IPS-20b (cell line): ENCODE measurements at regions not wholly inside any gene's neighbourhood (a gene's known extent, or its start where the extent isn't known, plus 50 kb on each side); places are given as distances from the start of the nearest gene placed in this dataset.

Experiments used
- H3K27ac ChIP-seq: one replicate; pipeline ENCODE4 v1.5.1; 2013; ENCODE audit warnings: low read length
- H3K27me3 ChIP-seq: 2 replicates; pipeline ENCODE4 v1.6.1; 2013; ENCODE audit warnings: mild to moderate bottlenecking, low read length, inconsistent platforms; ENCODE audit not compliant: insufficient read depth
- H3K36me3 ChIP-seq: 2 replicates; pipeline ENCODE4 v1.6.1; 2013; ENCODE audit warnings: low read depth, mild to moderate bottlenecking, inconsistent platforms, low read length, moderate library complexity; ENCODE audit not compliant: insufficient read depth
- H3K4me1 ChIP-seq: 2 replicates; pipeline ENCODE4 v1.6.1; 2013; ENCODE audit warnings: mild to moderate bottlenecking, control low read depth, inconsistent platforms, low read length, moderate library complexity; ENCODE audit not compliant: insufficient read depth
- H3K4me3 ChIP-seq: 2 replicates; pipeline ENCODE4 v1.5.1; 2013; ENCODE audit warnings: mild to moderate bottlenecking, low read length, inconsistent platforms
- H3K9ac ChIP-seq: 2 replicates; pipeline ENCODE4 v1.6.1; 2013; ENCODE audit warnings: low read depth, mild to moderate bottlenecking, inconsistent platforms, low read length, moderate library complexity
- H3K9me3 ChIP-seq: 2 replicates; pipeline ENCODE4 v1.6.1; 2013; ENCODE audit warnings: mild to moderate bottlenecking, low read depth, low read length, inconsistent platforms; ENCODE audit not compliant: insufficient read depth

DNA sequence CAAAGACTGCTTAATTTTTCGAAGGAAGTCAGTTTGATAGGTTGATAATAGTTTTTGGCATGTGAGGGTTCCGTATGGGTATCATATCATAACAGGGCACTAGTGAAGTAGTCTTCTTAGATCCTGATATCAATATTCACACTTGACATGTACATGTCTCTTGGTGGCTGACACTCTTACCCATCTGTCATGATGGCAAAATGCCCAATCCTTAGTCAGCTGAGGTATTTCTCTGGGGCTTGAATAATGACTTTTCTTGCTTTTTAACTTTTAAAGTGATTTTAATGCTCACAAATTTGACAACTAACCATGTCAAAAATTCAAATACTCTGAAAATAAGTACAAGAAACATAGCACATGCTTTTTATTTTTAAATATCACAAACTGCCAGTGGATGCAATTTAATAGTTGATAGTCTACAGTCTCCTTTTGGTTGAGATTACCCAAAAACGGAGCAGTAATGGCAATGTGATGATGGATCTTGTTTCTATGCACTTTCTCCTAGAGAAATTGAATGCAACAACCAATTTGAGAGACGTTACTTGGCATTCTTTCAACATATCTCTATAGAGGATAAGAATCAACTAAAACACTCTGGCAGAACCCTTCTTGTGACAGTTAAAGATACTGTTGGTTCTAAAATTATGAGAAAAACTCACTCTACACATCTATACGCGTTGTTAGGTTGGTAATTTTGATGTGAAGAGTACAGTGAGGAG, 552.9 kb upstream of the PABPC4L start:
- no peaks in the 10 kb centered on the region for H3K36me3 ChIP-seq
- H3K27ac ChIP-seq, result no peak overlapping the region
- H3K4me1 ChIP-seq, result no peaks in the 10 kb centered on the region
- no peaks in the 10 kb centered on the region for H3K27me3 ChIP-seq
- H3K9ac ChIP-seq, result no peak overlapping the region
- no peak overlapping the region for H3K4me3 ChIP-seq
- H3K9me3 ChIP-seq, result no peaks in the 10 kb centered on the region

DNA sequence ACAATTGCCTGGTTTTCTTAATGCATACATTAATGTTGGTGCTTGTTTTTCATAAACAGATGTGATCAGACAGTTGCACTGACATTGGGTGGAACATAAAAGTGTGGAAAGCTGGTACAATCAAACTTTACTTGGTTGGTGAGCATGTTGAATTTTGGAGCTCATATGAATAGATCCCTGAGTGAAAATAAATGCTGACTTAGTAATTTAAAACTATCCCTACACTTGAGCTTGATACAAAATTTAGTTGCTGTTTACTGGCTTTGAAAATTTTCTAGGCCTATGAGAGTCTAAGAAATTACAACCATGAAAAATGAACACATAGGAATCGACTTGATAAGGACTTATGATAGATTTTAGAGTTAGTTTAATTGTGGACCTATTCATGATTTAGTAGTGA, 551.8 kb upstream of the PABPC4L start:
- H3K9me3 ChIP-seq, result no peaks in the 10 kb centered on the region
- no peaks in the 10 kb centered on the region for H3K27me3 ChIP-seq
- H3K9ac ChIP-seq, result no peak overlapping the region
- H3K4me1 ChIP-seq, result no peaks in the 10 kb centered on the region
- H3K4me3 ChIP-seq, result no peak overlapping the region
- H3K27ac ChIP-seq, result no peak overlapping the region
- no peaks in the 10 kb centered on the region for H3K36me3 ChIP-seq

DNA sequence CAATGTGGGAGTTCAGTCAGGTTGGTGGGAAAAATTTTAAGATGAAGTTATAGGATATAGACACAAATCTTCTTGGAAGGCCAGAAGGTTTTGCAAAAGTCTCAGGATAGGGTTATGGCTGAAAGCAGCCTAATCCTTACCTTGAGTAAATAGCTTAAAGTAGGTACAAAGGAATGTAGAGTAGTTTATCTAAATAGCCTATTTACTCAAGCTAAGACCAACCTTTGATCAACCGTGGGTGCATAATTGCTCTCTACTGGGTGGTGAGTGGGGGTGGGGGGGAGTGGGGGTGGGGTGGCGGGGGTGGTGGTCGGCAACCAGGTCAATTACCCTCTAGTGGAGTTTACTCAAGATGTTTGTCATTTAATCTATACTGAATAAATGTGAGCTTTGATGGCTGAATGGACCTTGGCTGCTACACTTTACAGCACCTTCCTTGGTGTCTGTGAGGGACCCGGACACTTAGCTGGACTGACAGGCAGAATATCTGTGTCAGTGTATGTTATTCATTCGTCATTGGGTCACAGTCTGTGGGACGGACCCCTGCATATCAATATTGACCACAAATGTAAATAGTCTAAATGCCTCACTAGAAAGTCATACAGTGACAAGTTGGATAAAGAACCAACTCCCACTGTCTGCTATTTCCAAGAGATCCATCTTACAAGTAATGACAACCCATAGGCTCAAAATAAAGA, 545.7 kb upstream of the PABPC4L start:
- Histone ChIP-seq H3K36me3 (no peaks in the 10 kb centered on the region), H3K9me3 (no peaks in the 10 kb centered on the region), H3K4me1 (0 out of 2 replicates have a peak, but pooled peaks cover 3% of the 10 kb centered on the region), H3K27ac (no peak overlapping the region), H3K9ac (no peak overlapping the region), H3K4me3 (no peak overlapping the region), H3K27me3 (no peaks in the 10 kb centered on the region)

DNA sequence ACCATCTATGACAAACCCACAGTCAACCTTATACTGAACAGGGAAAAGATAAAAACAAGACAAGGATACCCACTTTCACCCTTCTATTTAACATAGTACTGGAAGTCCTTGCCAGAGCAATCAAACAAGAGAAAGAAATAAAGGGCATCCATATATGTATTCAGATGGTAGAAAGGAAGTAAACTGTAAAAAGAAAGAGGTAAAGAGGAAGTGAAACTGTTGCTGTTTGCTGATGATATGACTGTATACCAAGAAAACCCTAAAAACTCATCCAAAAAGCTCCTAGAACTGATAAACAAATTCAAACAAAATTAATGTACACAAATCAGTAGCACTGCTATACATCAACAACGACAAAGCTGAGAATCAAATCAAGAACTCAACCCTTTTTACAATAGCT, 538.7 kb upstream of the PABPC4L start:
- no peak overlapping the region for H3K9ac ChIP-seq
- no peaks in the 10 kb centered on the region for H3K9me3 ChIP-seq
- no peak overlapping the region for H3K27ac ChIP-seq
- H3K27me3 ChIP-seq, result no peaks in the 10 kb centered on the region
- H3K4me3 ChIP-seq, result no peak overlapping the region
- no peaks in the 10 kb centered on the region for H3K36me3 ChIP-seq
- H3K4me1 ChIP-seq, result no peaks in the 10 kb centered on the region

DNA sequence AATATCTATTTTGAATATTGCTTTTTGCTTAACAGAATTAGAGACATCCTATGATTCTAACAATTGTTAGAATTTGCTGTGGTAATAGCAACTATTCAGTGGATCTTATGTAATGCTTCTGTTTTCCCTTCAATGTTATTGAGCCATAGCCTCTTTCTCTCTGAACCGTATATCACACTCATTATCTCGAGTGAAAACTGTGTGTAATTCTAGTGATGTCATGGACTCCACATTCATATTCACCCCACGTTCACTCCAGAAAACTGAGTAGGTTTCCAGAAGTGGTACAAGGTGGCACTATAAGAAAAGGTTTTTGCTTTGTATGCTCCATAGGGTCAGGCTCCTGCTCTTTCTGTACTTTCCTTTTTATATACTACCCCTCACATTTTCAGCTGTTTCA, 534.3 kb upstream of the PABPC4L start:
- H3K9me3 ChIP-seq, result no peaks in the 10 kb centered on the region; the same call in 1 of the 2 replicates
- H3K4me3 ChIP-seq, result no peak overlapping the region
- no peaks in the 10 kb centered on the region for H3K4me1 ChIP-seq
- no peak overlapping the region for H3K27ac ChIP-seq
- H3K27me3 ChIP-seq, result no peaks in the 10 kb centered on the region
- no peak overlapping the region for H3K9ac ChIP-seq
- no peaks in the 10 kb centered on the region for H3K36me3 ChIP-seq

DNA sequence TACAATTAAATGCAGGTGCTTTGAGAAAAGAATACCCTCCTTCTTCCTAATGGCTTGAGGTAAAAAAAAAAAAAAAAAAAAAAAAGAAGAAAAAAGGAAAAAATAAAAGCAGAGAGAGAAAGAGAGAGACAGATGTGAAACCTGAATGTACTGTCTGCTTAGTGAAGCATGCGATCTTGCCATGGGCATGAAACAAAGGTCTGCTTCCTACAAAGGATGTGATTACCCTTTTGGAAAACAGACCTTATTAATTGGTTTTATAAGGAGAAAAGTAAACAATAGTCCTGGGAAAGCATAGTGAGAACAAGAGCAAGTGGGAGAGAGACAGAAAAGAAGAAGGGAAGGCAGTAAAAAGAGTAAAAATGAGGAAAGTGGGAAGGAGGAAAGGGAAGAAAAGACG, 526.1 kb upstream of the PABPC4L start:
- no peaks in the 10 kb centered on the region; the same call in 1 of the 2 replicates for H3K9me3 ChIP-seq
- H3K4me1 ChIP-seq, result no peaks in the 10 kb centered on the region
- H3K36me3 ChIP-seq, result no peaks in the 10 kb centered on the region
- no peak overlapping the region for H3K4me3 ChIP-seq
- no peak overlapping the region for H3K9ac ChIP-seq
- no peaks in the 10 kb centered on the region for H3K27me3 ChIP-seq
- H3K27ac ChIP-seq, result no peak overlapping the region

DNA sequence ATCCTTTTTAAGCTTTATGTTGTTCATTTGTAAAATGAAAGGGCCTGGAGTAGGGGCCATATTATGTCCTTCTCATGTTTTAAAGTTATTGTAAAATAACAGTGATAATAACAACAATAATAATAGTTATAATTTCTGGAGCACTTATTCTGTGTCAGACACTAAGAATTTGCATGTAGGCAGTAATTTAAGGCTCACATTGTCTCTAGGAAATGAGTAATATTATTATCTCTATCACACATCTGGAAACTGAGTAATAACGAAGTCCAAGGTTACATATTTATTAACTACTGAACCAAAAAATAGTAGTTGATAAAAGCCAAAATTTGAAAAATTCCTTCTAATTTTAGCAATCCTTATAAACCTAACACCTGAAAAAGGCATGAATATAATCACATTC, 520.7 kb upstream of the PABPC4L start:
- Histone ChIP-seq H3K4me3 (no peak overlapping the region), H3K27me3 (no peaks in the 10 kb centered on the region), H3K36me3 (no peaks in the 10 kb centered on the region), H3K27ac (no peak overlapping the region), H3K9ac (no peak overlapping the region), H3K4me1 (no peaks in the 10 kb centered on the region), H3K9me3 (no peaks in the 10 kb centered on the region)

DNA sequence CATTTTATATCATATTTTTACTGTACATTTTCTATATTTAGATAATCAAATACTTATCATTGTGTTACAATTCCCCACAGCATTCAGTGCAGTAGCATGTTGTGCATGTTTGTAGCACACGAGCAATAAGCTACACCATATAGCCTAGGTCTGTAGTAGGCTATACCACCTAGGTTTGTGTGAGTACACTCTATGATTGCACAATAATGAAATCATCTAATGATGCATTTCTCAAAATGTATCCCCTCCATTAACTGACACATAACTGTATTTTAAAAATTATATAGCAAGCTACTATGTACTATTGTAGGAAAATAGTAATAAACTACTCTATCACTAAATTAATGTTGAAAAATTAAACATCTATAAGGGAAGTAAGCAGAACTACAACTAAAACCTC, 518.4 kb upstream of the PABPC4L start:
- H3K4me3 ChIP-seq, result no peak overlapping the region
- H3K9me3 ChIP-seq, result no peaks in the 10 kb centered on the region
- H3K9ac ChIP-seq, result no peak overlapping the region
- no peaks in the 10 kb centered on the region for H3K27me3 ChIP-seq
- no peak overlapping the region for H3K27ac ChIP-seq
- H3K36me3 ChIP-seq, result no peaks in the 10 kb centered on the region
- H3K4me1 ChIP-seq, result no peaks in the 10 kb centered on the region

DNA sequence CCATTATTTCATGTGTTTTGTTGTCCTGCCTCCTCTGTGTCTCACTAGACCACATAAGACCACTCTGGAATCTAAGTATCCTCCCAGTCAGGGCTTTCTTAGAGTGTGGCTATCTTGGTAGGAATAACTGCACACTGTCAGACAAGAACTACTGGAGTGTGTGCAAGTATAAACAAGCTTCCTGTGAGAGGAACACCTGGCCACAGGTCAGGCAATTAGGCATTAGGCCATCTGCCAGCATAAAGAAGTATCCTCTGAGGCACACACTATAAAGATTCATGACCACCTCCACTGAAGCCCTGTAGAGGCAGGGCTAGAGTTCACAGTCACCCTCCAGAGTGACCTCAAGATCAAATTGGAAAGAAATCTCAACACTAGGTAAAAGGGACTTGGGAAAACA, 507.0 kb upstream of the PABPC4L start:
- Histone ChIP-seq H3K9me3 (no peaks in the 10 kb centered on the region), H3K9ac (no peak overlapping the region), H3K36me3 (no peaks in the 10 kb centered on the region), H3K4me3 (no peak overlapping the region), H3K27me3 (no peaks in the 10 kb centered on the region), H3K4me1 (peaks cover 5% of the 10 kb centered on the region; the same call in 1 of the 2 replicates), H3K27ac (no peak overlapping the region)

DNA sequence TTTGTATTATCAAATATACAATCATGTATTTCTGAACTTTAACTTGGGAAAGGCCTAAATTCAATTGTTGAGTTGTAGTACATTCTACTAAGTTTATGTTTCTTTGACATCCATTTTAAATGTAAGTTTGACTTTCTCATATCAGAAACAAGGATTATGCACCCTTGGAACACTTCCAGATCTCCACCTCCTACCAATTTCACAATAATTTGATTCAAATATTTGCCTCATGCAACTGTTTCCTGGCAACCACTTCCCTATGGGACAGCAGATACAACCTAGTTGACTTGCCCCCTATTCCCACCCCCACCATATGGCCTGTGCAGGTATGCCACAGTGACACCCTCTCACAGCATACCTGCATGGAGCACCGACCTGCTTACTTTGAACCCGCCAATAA, 506.4 kb upstream of the PABPC4L start:
- Histone ChIP-seq H3K9ac (no peak overlapping the region), H3K27me3 (no peaks in the 10 kb centered on the region), H3K36me3 (no peaks in the 10 kb centered on the region), H3K4me3 (no peak overlapping the region), H3K27ac (no peak overlapping the region), H3K9me3 (no peaks in the 10 kb centered on the region), H3K4me1 (peaks cover 5% of the 10 kb centered on the region; the same call in 1 of the 2 replicates)

DNA sequence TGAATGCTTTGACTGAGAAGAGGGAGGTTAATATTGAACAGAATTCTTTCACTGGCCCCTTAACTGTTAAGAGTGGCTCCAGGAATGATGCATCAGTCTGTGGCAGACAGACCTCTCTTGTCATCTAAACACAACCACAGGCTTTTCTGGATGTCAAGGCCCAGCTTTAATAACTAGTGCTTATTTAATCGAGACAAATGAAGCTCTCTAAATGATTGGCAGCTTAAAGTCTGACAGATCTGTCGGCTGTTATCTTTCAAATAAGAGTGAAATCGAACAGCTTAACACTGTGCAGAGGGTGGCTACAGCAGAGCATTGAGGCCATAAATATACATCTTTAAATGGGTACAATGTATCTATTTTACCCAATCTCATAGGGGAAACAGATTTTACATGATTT, 500.8 kb upstream of the PABPC4L start:
- Histone ChIP-seq H3K9me3 (peaks cover 17% of the 10 kb centered on the region), H3K27me3 (no peaks in the 10 kb centered on the region), H3K4me3 (no peak overlapping the region), H3K27ac (no peak overlapping the region), H3K4me1 (no peaks in the 10 kb centered on the region), H3K9ac (no peak overlapping the region), H3K36me3 (no peaks in the 10 kb centered on the region)

DNA sequence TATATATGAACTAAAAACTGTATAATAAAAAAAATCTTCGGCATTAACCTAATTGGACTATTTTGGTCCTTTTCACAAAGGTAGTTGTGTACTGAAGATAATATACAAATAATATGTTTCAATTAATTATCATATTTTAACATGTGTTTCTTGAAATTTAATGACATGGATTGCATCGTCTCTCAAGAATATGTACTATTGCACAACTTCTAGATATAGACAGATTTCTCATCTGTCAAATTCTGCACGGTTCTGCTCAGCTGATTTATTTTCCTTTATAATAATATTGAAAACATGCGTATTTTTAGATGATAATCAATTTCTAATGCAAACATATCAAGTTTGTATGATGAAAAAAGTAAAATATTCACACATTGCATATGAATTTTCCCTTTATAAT, 498.7 kb upstream of the PABPC4L start:
- Histone ChIP-seq H3K36me3 (no peaks in the 10 kb centered on the region), H3K27ac (no peak overlapping the region), H3K27me3 (no peaks in the 10 kb centered on the region), H3K9ac (no peak overlapping the region), H3K4me3 (no peak overlapping the region), H3K4me1 (no peaks in the 10 kb centered on the region), H3K9me3 (peaks cover 21% of the 10 kb centered on the region)
